ENCODE measurements at regions not wholly inside any gene's neighbourhood (a gene's known extent, or its start where the extent isn't known, plus 50 kb on each side); places are given as distances from the start of the nearest gene placed in this dataset.

- no peak for DNase-seq (ENCODE audit: low read depth, low spot score)
- Histone ChIP-seq H3K4me3 (ENCODE audit: low read depth in 2 of 2, low read length in 2 of 2) (no peak overlapping the region), H3K27me3 (ENCODE audit: control insufficient read depth, insufficient read depth, low read length) (no peaks in the 10 kb centered on the region), H3K36me3 (ENCODE audit: control insufficient read depth, insufficient read depth, low read length) (no peaks in the 10 kb centered on the region), H3K4me1 (ENCODE audit: control insufficient read depth, insufficient read depth, low read length) (no peaks in the 10 kb centered on the region), H3K27ac (ENCODE audit: low read length) (no peak overlapping the region), H3K9me3 (ENCODE audit: control insufficient read depth, insufficient read depth, low read depth, low read length) (no peaks in the 10 kb centered on the region)
- in situ Hi-C loops (cut with HindIII; ENCODE audit: low pct_unique_long_range_greater_than_20kb, low sequenced_read_pairs), result no loop called here
- BruUV-seq (replicated peaks), result no TSS peak
- TF ChIP-seq CTCF (IDR thresholded peaks at IDR 0.05) (no peak), POLR2AphosphoS5 (IDR thresholded peaks at IDR 0.05; ENCODE audit: low read depth, low read length) (no peak), SIN3A (IDR thresholded peaks at IDR 0.05; ENCODE audit: borderline replicate concordance, insufficient read depth, low read depth, low read length) (no peak), TCF7L2 (IDR thresholded peaks at IDR 0.05; ENCODE audit: low read depth, low read length) (no peak), REST (IDR thresholded peaks at IDR 0.05; ENCODE audit: insufficient read depth in 1 of 2, low read depth in 2 of 2, low read length in 1 of 2) (no peak)
- ChIA-PET CTCF (no interaction called here), POLR2A (no interaction called here)
- intact Hi-C loops (cut with micrococcal nuclease; ENCODE audit: unreplicated experiment), result no loop called here
- ATAC-seq, result no peak
Observed at GRCh38 chr2:76193089-76193488, 482.4 kb upstream of the GCFC2 start.

- CTCF ChIA-PET, result no interaction called here
- no peak for ATAC-seq
Observed at GRCh38 chr2:76188334-76189008, 477.8 kb upstream of the GCFC2 start.

More at GRCh38 chr2:76188334-76189008, 477.8 kb upstream of the GCFC2 start:
- H3K4me3 ChIP-seq (ENCODE audit: low read depth in 2 of 2, low read length in 2 of 2), result no peak overlapping the region
- TF ChIP-seq CTCF (IDR thresholded peaks at IDR 0.05), result no peak
- no peak for TF ChIP-seq TCF7L2 (IDR thresholded peaks at IDR 0.05; ENCODE audit: low read depth, low read length)
- TF ChIP-seq SIN3A (IDR thresholded peaks at IDR 0.05; ENCODE audit: borderline replicate concordance, insufficient read depth, low read depth, low read length), result no peak
- TF ChIP-seq REST (IDR thresholded peaks at IDR 0.05; ENCODE audit: insufficient read depth in 1 of 2, low read depth in 2 of 2, low read length in 1 of 2), result no peak
- no peak for TF ChIP-seq POLR2AphosphoS5 (IDR thresholded peaks at IDR 0.05; ENCODE audit: low read depth, low read length)
- intact Hi-C loops (cut with micrococcal nuclease; ENCODE audit: unreplicated experiment) (no loop called here), in situ Hi-C loops (cut with HindIII; ENCODE audit: low pct_unique_long_range_greater_than_20kb, low sequenced_read_pairs) (no loop called here)
- H3K27me3 ChIP-seq (ENCODE audit: control insufficient read depth, insufficient read depth, low read length), result no peaks in the 10 kb centered on the region
- BruUV-seq (replicated peaks), result no TSS peak
- POLR2A ChIA-PET, result no interaction called here
- no peak for DNase-seq (ENCODE audit: low read depth, low spot score)
- no peaks in the 10 kb centered on the region for H3K4me1 ChIP-seq (ENCODE audit: control insufficient read depth, insufficient read depth, low read length)
- H3K9me3 ChIP-seq (ENCODE audit: control insufficient read depth, insufficient read depth, low read depth, low read length), result no peaks in the 10 kb centered on the region
- no peak overlapping the region for H3K27ac ChIP-seq (ENCODE audit: low read length)
- H3K36me3 ChIP-seq (ENCODE audit: control insufficient read depth, insufficient read depth, low read length), result no peaks in the 10 kb centered on the region

All from Panc1 (cell line).